ENCODE measurements at regions not wholly inside any gene's neighbourhood (a gene's known extent, or its start where the extent isn't known, plus 50 kb on each side); places are given as distances from the start of the nearest gene placed in this dataset.

DNA sequence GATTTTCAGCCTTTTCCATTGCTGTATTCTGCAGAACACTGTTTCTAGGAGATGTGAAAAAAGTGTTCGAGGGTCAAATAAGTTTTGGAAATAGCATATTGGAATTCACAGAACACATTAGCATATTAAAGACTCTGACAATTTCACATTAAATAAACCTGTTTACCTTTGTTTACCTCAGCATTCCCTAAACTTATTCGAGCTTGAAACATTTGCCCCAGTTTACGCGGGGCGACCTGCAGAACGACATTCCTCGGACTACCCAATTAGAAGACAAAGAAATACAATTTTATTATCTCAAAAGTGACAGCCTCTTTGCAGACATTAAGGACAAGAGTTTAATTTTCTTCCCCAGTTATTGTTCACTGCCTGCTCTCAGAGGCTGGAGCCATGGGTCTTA, 110.3 kb upstream of the NFIB start:
- ChIA-PET CTCF (ENCODE audit: partially characterized antibody) (interaction anchor here (1.1 to 7.3 kb wide), 5 partner anchors 16 to 1390 kb away, joined by 3 to 85 read pairs (median 6); no protein-coding TSS in a partner anchor), POLR2A (ENCODE audit: partially characterized antibody) (no interaction called here)
- Histone ChIP-seq H3K36me3 (ENCODE audit: control insufficient read depth in 2 of 4, insufficient read depth in 4 of 4, low read length in 3 of 4) (no peaks in the 10 kb centered on the region), H2AFZ (ENCODE audit: low read length) (0 out of 2 replicates have a peak overlapping the region, but pooled peaks have one; percentile 36), H3K27ac (ENCODE audit: low read depth, low read length) (no peak overlapping the region), H2BK5ac (ENCODE audit: low read depth, low read length) (no peak overlapping the region), H3K4me1 (replicated peaks in 1 of 4; ENCODE audit: control insufficient read depth in 3 of 4, insufficient read depth in 4 of 4, low read length in 3 of 4) (peaks cover 6 to 22% (median 16%) of the 10 kb centered on the region in 4 experiments), H3K79me1 (ENCODE audit: low read depth, low read length) (no peaks in the 10 kb centered on the region), H3K4me2 (ENCODE audit: insufficient read depth in 1 of 2, low read depth in 2 of 2, low read length in 2 of 2) (0 out of 4 replicates have a peak overlapping the region, but pooled peaks have one; percentile 1 to 19), H2AK5ac (ENCODE audit: low read depth, low read length) (no peak overlapping the region), H4K8ac (ENCODE audit: extremely low read depth, insufficient read depth, low read length) (no peak overlapping the region), H3K18ac (ENCODE audit: extremely low read depth, low read length) (no peak overlapping the region), H3K79me2 (ENCODE audit: control insufficient read depth in 1 of 2, insufficient read depth in 2 of 2, low read length in 2 of 2) (no peaks in the 10 kb centered on the region), H2BK12ac (ENCODE audit: low read depth, low read length) (no peak overlapping the region), H3K56ac (replicated peaks; ENCODE audit: insufficient read length, low read depth, low read length) (no peak overlapping the region), H3K23me2 (ENCODE audit: low read depth, low read length) (no peaks in the 10 kb centered on the region), H3K9ac (replicated peaks in 1 of 4; ENCODE audit: extremely low read depth in 1 of 4, low read depth in 3 of 4, low read length in 3 of 4) (no peak overlapping the region), H3K27me3 (replicated peaks in 1 of 4; ENCODE audit: control insufficient read depth in 3 of 4, extremely low read depth in 1 of 4, insufficient read depth in 3 of 4, low read length in 3 of 4) (no peaks in the 10 kb centered on the region), H4K5ac (ENCODE audit: insufficient read length, low read depth, low read length) (no peak overlapping the region), H4K91ac (replicated peaks; ENCODE audit: insufficient read length, low read length) (no peak overlapping the region), H3K23ac (ENCODE audit: insufficient read length) (no peak overlapping the region), H2BK120ac (replicated peaks; ENCODE audit: low read depth, low read length) (no peak overlapping the region), H3K9me3 (ENCODE audit: insufficient read depth in 2 of 2, low read depth in 1 of 2, low read length in 1 of 2) (no peaks in the 10 kb centered on the region), H3K4ac (replicated peaks; ENCODE audit: insufficient read length, low read depth, low read length) (no peak overlapping the region), H2BK20ac (ENCODE audit: low read length) (no peak overlapping the region), H4K20me1 (replicated peaks in 1 of 2; ENCODE audit: control insufficient read depth in 1 of 2, insufficient read depth in 2 of 2, low read length in 2 of 2) (no peaks in the 10 kb centered on the region), H2BK15ac (ENCODE audit: low read length) (no peak overlapping the region), H3K4me3 (ENCODE audit: extremely low read depth in 1 of 4, insufficient read depth in 2 of 4, low read depth in 3 of 4, low read length in 4 of 4) (peak overlapping the region in 1 of 4 experiments; percentile 9; a peak in 1 of 8 replicates), H3K14ac (ENCODE audit: insufficient read length) (no peak overlapping the region)
- FAIRE-seq (peak; percentile 65), DNase-seq (ENCODE audit: low read depth in 1 of 2, low spot score in 2 of 2) (no peak)
- no peak for TF ChIP-seq CREB1 (IDR thresholded peaks at IDR 0.05)
- no peak for TF ChIP-seq PHF8 (conservative IDR thresholded peaks at IDR 0.05; ENCODE audit: low read depth, low read length)
- TF ChIP-seq SP1 (IDR thresholded peaks at IDR 0.05; ENCODE audit: low read depth, low read length): peak; percentile 73
- peak; percentile 76 for TF ChIP-seq TEAD4 (IDR thresholded peaks at IDR 0.05; ENCODE audit: low read depth, low read length)
- TF ChIP-seq, protein P1, sequence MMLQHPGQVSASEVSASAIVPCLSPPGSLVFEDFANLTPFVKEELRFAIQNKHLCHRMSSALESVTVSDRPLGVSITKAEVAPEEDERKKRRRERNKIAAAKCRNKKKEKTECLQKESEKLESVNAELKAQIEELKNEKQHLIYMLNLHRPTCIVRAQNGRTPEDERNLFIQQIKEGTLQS (IDR thresholded peaks at IDR 0.05; ENCODE audit: insufficient read depth, low read depth, low read length): no peak
- TF ChIP-seq POLR2A (IDR thresholded peaks at IDR 0.05; ENCODE audit: control extremely low read depth in 1 of 2, low read depth in 2 of 2, low read length in 2 of 2): no peak
- 58% methylated on average over 7 of the region's 7 CpGs; no CpG with 5 or more reads in 1 of the 2 experiments for WGBS, 2 experiments (ENCODE audit: extremely low coverage in 1 of 2, insufficient coverage in 1 of 2, insufficient read length in 1 of 2, insufficient replicate concordance in 2 of 2, low coverage in 1 of 2, low lambda C conversion rate in 2 of 2, missing lambda C conversion rate in 1 of 2)
